ENCODE measurements at regions not wholly inside any gene's neighbourhood (a gene's known extent, or its start where the extent isn't known, plus 50 kb on each side); places are given as distances from the start of the nearest gene placed in this dataset.

DNA sequence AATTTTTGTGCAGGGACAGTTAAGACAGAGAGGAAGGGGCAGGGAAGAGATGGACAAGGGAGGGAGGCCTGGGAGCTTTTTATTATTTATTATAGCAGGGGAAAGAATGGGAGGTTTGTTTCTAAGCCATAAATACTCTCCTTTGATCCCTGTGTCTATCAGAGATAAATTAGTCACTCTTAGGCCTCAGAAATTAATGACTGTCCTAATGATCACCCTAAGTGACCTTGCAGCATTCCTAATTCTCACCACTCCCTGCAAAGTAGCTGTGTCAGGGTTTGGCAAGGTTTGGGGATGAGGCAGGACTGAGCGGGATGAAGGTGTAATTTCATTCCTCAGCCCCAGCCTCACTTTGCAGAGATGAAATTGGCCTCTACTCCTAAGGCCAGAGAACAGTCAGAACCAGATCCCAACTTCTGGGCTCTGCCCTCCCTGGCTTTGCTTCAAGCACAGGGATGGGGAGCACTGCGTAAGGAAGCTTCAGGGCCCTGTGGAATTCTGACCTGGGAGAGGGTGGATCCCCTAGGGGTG lies 95.0 kb downstream of the TMEM17 start:
- ATAC-seq (ENCODE audit: low read depth in 2 of 2) (no peak), DNase-seq (no peak)
- Mint-ChIP-seq H3K9me3 (no peaks in the 10 kb centered on the region), H3K4me3 (no peak overlapping the region), H3K27me3 (no peaks in the 10 kb centered on the region), H3K4me1 (peaks cover 0 to 24% (median 8%) of the 10 kb centered on the region in 4 donors), H3K36me3 (no peaks in the 10 kb centered on the region), H3K27ac (no peak overlapping the region)
- Histone ChIP-seq H3K27me3 (ENCODE audit: control insufficient read depth, insufficient read depth, low read length) (no peaks in the 10 kb centered on the region), H3K27ac (ENCODE audit: insufficient read depth, low read length, poor library complexity, severe bottlenecking) (no peak overlapping the region), H3K4me1 (ENCODE audit: control insufficient read depth, insufficient read depth, low read length, poor library complexity, severe bottlenecking) (peaks cover 15% of the 10 kb centered on the region), H3K4me3 (ENCODE audit: low read depth, low read length) (no peak overlapping the region), H3K36me3 (ENCODE audit: control insufficient read depth, insufficient read depth, low read length) (no peaks in the 10 kb centered on the region), H3K9me3 (ENCODE audit: control insufficient read depth in 2 of 2, low read length in 2 of 2) (no peaks in the 10 kb centered on the region)

DNA sequence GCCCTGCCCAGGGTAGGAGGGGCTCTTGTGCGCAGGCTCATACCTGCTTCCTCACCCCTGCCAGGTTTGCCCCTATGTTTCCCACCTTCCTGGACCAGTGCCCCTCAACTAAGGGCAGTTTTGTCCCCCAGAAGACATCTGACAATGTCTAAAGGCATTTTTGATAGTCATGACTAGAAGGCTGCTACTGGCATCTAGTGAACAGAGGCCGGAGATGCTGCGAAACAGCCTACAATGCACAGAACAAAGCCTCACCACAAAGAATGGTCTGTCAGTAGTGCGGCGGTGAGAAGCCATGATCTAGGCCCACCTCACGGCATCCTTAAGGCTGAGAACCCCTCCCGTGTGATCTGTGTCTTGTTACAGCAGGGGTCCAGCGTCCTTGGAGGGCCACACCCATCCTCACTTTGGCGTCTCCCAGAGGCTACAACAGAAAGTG lies 96.0 kb downstream of the TMEM17 start:
- Mint-ChIP-seq H3K36me3 (no peaks in the 10 kb centered on the region), H3K27ac (no peak overlapping the region), H3K9me3 (no peaks in the 10 kb centered on the region), H3K27me3 (no peaks in the 10 kb centered on the region), H3K4me1 (peaks cover 0 to 19% (median 6%) of the 10 kb centered on the region in 4 donors), H3K4me3 (no peak overlapping the region)
- H3K9me3 ChIP-seq (ENCODE audit: control insufficient read depth in 2 of 2, low read length in 2 of 2) = no peaks in the 10 kb centered on the region
- no peaks in the 10 kb centered on the region for H3K27me3 ChIP-seq (ENCODE audit: control insufficient read depth, insufficient read depth, low read length)
- DNase-seq = no peak
- no peak for ATAC-seq (ENCODE audit: low read depth in 2 of 2)
- no peaks in the 10 kb centered on the region for H3K36me3 ChIP-seq (ENCODE audit: control insufficient read depth, insufficient read depth, low read length)
- no peak overlapping the region for H3K27ac ChIP-seq (ENCODE audit: insufficient read depth, low read length, poor library complexity, severe bottlenecking)
- peaks cover 10% of the 10 kb centered on the region for H3K4me1 ChIP-seq (ENCODE audit: control insufficient read depth, insufficient read depth, low read length, poor library complexity, severe bottlenecking)
- no peak overlapping the region for H3K4me3 ChIP-seq (ENCODE audit: low read depth, low read length)

DNA sequence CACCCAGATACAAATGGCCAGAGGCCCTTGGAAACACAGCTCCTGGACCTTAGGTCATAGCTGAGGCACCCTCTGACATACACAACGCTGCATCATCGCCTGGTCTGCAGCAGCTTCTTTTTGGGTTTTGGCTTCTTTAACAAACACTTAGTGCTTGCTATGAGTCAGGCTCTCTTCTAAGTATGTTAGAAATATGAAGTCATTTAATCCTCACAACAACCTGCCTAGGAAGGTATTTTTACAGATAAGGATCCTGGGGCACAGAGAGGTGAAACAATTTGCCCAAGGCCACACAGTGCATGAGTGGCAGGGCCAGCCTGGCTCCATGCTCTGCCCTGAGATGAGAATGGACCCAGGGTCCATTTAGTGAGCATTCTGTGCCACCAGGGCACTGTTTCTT lies 96.6 kb downstream of the TMEM17 start:
- Mint-ChIP-seq H3K4me3 (no peak overlapping the region), H3K4me1 (peaks cover 0 to 13% (median 3%) of the 10 kb centered on the region in 4 donors), H3K36me3 (no peaks in the 10 kb centered on the region), H3K27me3 (no peaks in the 10 kb centered on the region), H3K27ac (peak overlapping the region in 1 of 3 donors; percentile 41), H3K9me3 (no peaks in the 10 kb centered on the region)
- no peaks in the 10 kb centered on the region for H3K36me3 ChIP-seq (ENCODE audit: control insufficient read depth, insufficient read depth, low read length)
- H3K4me3 ChIP-seq (ENCODE audit: low read depth, low read length) = no peak overlapping the region
- ATAC-seq (ENCODE audit: low read depth in 2 of 2) (no peak), DNase-seq (no peak)
- H3K27me3 ChIP-seq (ENCODE audit: control insufficient read depth, insufficient read depth, low read length) = no peaks in the 10 kb centered on the region
- H3K9me3 ChIP-seq (ENCODE audit: control insufficient read depth in 2 of 2, low read length in 2 of 2) = no peaks in the 10 kb centered on the region
- no peak overlapping the region for H3K27ac ChIP-seq (ENCODE audit: insufficient read depth, low read length, poor library complexity, severe bottlenecking)
- H3K4me1 ChIP-seq (ENCODE audit: control insufficient read depth, insufficient read depth, low read length, poor library complexity, severe bottlenecking) = peaks cover 4% of the 10 kb centered on the region

DNA sequence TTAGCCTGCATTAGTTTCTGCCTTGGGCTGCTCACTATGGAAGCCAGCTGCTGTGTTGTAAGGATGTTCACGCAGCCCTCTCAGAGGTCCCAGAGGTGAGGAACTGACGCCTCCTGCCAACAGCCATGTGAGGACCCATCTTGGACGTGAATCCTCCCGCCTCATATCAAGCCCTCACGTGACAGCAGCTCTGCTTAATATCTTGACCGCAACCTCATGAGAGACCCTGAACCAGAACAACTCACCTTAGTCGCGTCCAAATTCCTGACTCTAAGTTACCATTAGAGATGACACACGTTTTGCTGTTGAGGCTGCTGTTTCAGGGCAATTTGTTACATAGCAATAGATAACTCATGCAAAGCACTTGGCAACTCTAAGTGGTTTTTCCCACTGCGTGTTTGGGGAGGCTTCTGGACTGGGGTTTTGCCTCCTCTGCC lies 97.7 kb downstream of the TMEM17 start:
- no peaks in the 10 kb centered on the region for H3K27me3 Mint-ChIP-seq
- H3K27ac Mint-ChIP-seq = peak overlapping the region in 1 of 3 donors; percentile 41
- Histone ChIP-seq H3K27ac (ENCODE audit: insufficient read depth, low read length, poor library complexity, severe bottlenecking) (no peak overlapping the region), H3K4me3 (ENCODE audit: low read depth, low read length) (no peak overlapping the region), H3K36me3 (ENCODE audit: control insufficient read depth, insufficient read depth, low read length) (no peaks in the 10 kb centered on the region), H3K4me1 (ENCODE audit: control insufficient read depth, insufficient read depth, low read length, poor library complexity, severe bottlenecking) (peaks cover 4% of the 10 kb centered on the region), H3K9me3 (ENCODE audit: control insufficient read depth in 2 of 2, low read length in 2 of 2) (no peaks in the 10 kb centered on the region), H3K27me3 (ENCODE audit: control insufficient read depth, insufficient read depth, low read length) (no peaks in the 10 kb centered on the region)
- peaks cover 0 to 12% (median 2%) of the 10 kb centered on the region in 4 donors for H3K4me1 Mint-ChIP-seq
- no peak overlapping the region for H3K4me3 Mint-ChIP-seq
- no peaks in the 10 kb centered on the region for H3K36me3 Mint-ChIP-seq
- no peaks in the 10 kb centered on the region for H3K9me3 Mint-ChIP-seq
- no peak for DNase-seq
- ATAC-seq (ENCODE audit: low read depth in 2 of 2) = no peak

DNA sequence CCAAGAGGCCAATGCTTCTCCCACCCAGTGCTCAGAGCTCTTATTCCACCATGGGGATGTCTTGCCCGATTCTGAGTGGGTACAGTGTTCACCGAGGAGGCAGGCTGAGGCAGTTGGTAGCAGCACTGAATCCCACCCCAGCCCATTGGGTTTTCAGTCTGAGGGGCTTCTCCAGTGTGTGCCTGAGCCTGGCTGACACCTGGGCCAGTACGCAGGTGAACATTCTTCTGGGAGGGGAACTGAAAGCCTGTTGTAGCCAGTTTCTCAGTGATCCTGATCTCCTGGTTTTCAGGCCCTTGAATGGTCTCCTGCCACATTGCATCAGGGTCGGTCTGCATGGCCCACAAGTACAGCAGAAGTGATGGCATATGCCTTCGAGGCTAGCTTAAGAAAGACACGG lies 98.2 kb downstream of the TMEM17 start:
- H3K4me3 ChIP-seq (ENCODE audit: low read depth, low read length) = no peak overlapping the region
- ATAC-seq (ENCODE audit: low read depth in 2 of 2) (no peak), DNase-seq (no peak)
- peaks cover 4% of the 10 kb centered on the region for H3K4me1 ChIP-seq (ENCODE audit: control insufficient read depth, insufficient read depth, low read length, poor library complexity, severe bottlenecking)
- no peaks in the 10 kb centered on the region for H3K27me3 Mint-ChIP-seq
- no peak overlapping the region for H3K27ac ChIP-seq (ENCODE audit: insufficient read depth, low read length, poor library complexity, severe bottlenecking)
- H3K27me3 ChIP-seq (ENCODE audit: control insufficient read depth, insufficient read depth, low read length) = no peaks in the 10 kb centered on the region
- H3K4me3 Mint-ChIP-seq = no peak overlapping the region
- H3K36me3 Mint-ChIP-seq = no peaks in the 10 kb centered on the region
- peaks cover 0 to 10% (median 1%) of the 10 kb centered on the region in 4 donors for H3K4me1 Mint-ChIP-seq
- H3K36me3 ChIP-seq (ENCODE audit: control insufficient read depth, insufficient read depth, low read length) = no peaks in the 10 kb centered on the region
- H3K9me3 Mint-ChIP-seq = no peaks in the 10 kb centered on the region
- H3K27ac Mint-ChIP-seq = no peak overlapping the region
- H3K9me3 ChIP-seq (ENCODE audit: control insufficient read depth in 2 of 2, low read length in 2 of 2) = no peaks in the 10 kb centered on the region

DNA sequence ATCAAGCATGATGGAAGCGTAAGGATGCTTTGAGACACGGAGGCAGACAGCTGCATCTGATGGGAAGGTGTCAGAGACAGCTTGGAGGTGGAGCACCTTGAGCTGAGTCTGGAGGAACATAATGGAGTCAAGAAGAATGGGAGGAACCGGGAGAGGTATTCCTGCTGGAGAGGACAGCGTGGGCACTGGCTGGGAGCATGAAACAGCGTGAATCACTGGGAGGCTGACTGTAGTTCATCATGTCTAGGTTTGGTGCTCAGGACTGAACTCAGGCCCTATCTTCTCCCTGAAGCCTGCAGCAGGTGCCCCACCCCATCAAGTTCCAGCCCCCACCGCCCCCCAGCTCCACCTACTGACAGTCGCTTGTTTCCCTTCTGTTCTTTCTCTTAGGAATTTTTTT lies 98.6 kb downstream of the TMEM17 start:
- H3K36me3 Mint-ChIP-seq = no peaks in the 10 kb centered on the region
- H3K9me3 ChIP-seq (ENCODE audit: control insufficient read depth in 2 of 2, low read length in 2 of 2) = no peaks in the 10 kb centered on the region
- H3K4me3 ChIP-seq (ENCODE audit: low read depth, low read length) = no peak overlapping the region
- H3K27ac Mint-ChIP-seq = no peak overlapping the region
- no peaks in the 10 kb centered on the region for H3K36me3 ChIP-seq (ENCODE audit: control insufficient read depth, insufficient read depth, low read length)
- no peak overlapping the region for H3K27ac ChIP-seq (ENCODE audit: insufficient read depth, low read length, poor library complexity, severe bottlenecking)
- ATAC-seq (ENCODE audit: low read depth in 2 of 2) (no peak), DNase-seq (no peak)
- no peaks in the 10 kb centered on the region for H3K27me3 Mint-ChIP-seq
- peaks cover 0 to 7% (median 0%) of the 10 kb centered on the region in 4 donors for H3K4me1 Mint-ChIP-seq
- H3K4me1 ChIP-seq (ENCODE audit: control insufficient read depth, insufficient read depth, low read length, poor library complexity, severe bottlenecking) = peaks cover 4% of the 10 kb centered on the region
- H3K4me3 Mint-ChIP-seq = no peak overlapping the region
- H3K27me3 ChIP-seq (ENCODE audit: control insufficient read depth, insufficient read depth, low read length) = no peaks in the 10 kb centered on the region
- no peaks in the 10 kb centered on the region for H3K9me3 Mint-ChIP-seq

DNA sequence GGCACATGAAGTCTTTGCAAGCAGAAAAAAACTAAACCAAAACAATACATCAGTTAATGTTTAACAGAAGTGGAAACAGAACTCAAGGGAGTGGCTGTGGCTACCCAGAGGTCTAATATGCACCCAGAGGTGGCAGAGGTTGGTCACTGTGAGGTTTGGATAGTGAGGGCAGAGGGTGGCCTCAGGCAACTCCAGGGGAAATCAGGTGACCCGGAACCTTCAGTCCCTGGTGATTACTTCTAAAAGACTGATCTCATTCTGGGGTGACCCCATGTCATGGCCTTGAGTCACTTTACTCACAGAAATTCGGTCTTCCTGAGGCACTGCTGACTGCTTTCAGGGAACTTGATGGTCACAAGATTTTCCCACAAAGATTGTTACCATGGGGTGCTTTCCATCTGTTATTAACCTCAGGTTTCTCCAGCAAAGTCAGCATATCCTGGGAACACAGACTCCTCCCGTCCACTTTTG lies 99.4 kb downstream of the TMEM17 start:
- Mint-ChIP-seq H3K4me3 (no peak overlapping the region), H3K27ac (no peak overlapping the region), H3K4me1 (no peaks in the 10 kb centered on the region), H3K27me3 (no peaks in the 10 kb centered on the region), H3K36me3 (no peaks in the 10 kb centered on the region), H3K9me3 (peaks cover 0 to 3% (median 0%) of the 10 kb centered on the region in 7 donors)
- Histone ChIP-seq H3K4me1 (ENCODE audit: control insufficient read depth, insufficient read depth, low read length, poor library complexity, severe bottlenecking) (no peaks in the 10 kb centered on the region), H3K9me3 (ENCODE audit: control insufficient read depth in 2 of 2, low read length in 2 of 2) (no peaks in the 10 kb centered on the region), H3K27ac (ENCODE audit: insufficient read depth, low read length, poor library complexity, severe bottlenecking) (no peak overlapping the region), H3K4me3 (ENCODE audit: low read depth, low read length) (no peak overlapping the region), H3K36me3 (ENCODE audit: control insufficient read depth, insufficient read depth, low read length) (no peaks in the 10 kb centered on the region), H3K27me3 (ENCODE audit: control insufficient read depth, insufficient read depth, low read length) (no peaks in the 10 kb centered on the region)
- ATAC-seq (ENCODE audit: low read depth in 2 of 2) (peak in 1 of 2 donors; percentile 16), DNase-seq (no peak)

DNA sequence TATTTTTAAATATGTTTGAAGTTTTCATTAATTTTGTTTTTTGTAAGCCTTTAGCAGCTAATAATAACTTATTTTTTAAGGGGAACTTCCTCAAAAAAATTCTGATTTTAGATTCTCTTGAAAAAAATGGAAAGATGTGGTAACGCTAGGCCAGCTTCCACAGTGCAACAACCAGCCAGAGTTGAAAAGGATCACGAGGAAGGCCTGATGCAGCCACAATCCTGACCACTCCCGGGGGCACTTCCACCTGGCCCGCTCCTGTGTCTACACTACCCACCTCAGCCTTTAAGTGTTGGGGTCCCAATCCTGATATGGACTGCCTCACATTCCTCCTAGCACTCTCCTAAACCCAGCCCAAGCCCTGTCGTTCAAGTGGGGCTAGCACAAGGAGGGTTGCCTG lies 101.1 kb downstream of the TMEM17 start:
- H3K27ac ChIP-seq (ENCODE audit: insufficient read depth, low read length, poor library complexity, severe bottlenecking) = no peak overlapping the region
- Mint-ChIP-seq H3K4me1 (no peaks in the 10 kb centered on the region), H3K9me3 (peaks cover 0 to 3% (median 0%) of the 10 kb centered on the region in 7 donors)

More for the DNA sequence above, 101.1 kb downstream of the TMEM17 start:
- Mint-ChIP-seq H3K36me3 (no peaks in the 10 kb centered on the region), H3K27ac (no peak overlapping the region), H3K27me3 (no peaks in the 10 kb centered on the region), H3K4me3 (no peak overlapping the region)
- H3K4me1 ChIP-seq (ENCODE audit: control insufficient read depth, insufficient read depth, low read length, poor library complexity, severe bottlenecking) = no peaks in the 10 kb centered on the region
- no peak for ATAC-seq (ENCODE audit: low read depth in 2 of 2)
- H3K36me3 ChIP-seq (ENCODE audit: control insufficient read depth, insufficient read depth, low read length) = no peaks in the 10 kb centered on the region
- DNase-seq = no peak
- H3K4me3 ChIP-seq (ENCODE audit: low read depth, low read length) = no peak overlapping the region
- H3K9me3 ChIP-seq (ENCODE audit: control insufficient read depth in 2 of 2, low read length in 2 of 2) = no peaks in the 10 kb centered on the region
- no peaks in the 10 kb centered on the region for H3K27me3 ChIP-seq (ENCODE audit: control insufficient read depth, insufficient read depth, low read length)

Data from CD4-positive, CD25-positive, alpha-beta regulatory T cell (primary cell).